B cell (primary cell): ENCODE measurements at regions not wholly inside any gene's neighbourhood (a gene's known extent, or its start where the extent isn't known, plus 50 kb on each side); places are given as distances from the start of the nearest gene placed in this dataset.

Source experiments
- ATAC-seq: fragments of 200-7000 bp; cut with Tn5 transposase; one replicate; pipeline ENCODE4 v1.10.0; 2021; ENCODE audit warnings: low read depth, mild to moderate bottlenecking, moderate number of reproducible peaks, moderate library complexity
- CTCF ChIA-PET: fragments of 350-600 bp; sonication (Branson Sonifier 250); formaldehyde crosslinking; loops from one replicate; lab custom pipeline; 2021; ENCODE audit warnings: antibody characterized with exemption, inconsistent platforms; lab: Charles Lee
- POLR2A ChIA-PET: fragments of 350-600 bp; sonication (Branson Sonifier 250); formaldehyde crosslinking; loops from one replicate; lab custom pipeline; 2021; ENCODE audit warnings: antibody characterized with exemption; lab: Charles Lee
- DNase-seq: peaks from one replicate; pipeline ENCODE4 v3.0.0; 2013
- H2AFZ ChIP-seq: 2 replicates; pipeline ENCODE4 v1.6.1; 2012; ENCODE audit warnings: mild to moderate bottlenecking, low read depth, low read length; ENCODE audit not compliant: insufficient read depth, poor library complexity, severe bottlenecking
- H3K27ac ChIP-seq, 2 donors: 1 replicate in 1 of 2; 2 replicates in 1 of 2; pipeline ENCODE4 v1.5.1; 2012 to 2013; ENCODE audit warnings: low read length in 2 of 2, mild to moderate bottlenecking in 2 of 2, moderate library complexity in 1 of 2
- H3K27me3 ChIP-seq, 4 experiments: fragments of 200-600 bp in 1 of 4; sonication (generic) in 1 of 4; replicated peaks in 1 of 4; 1 replicate in 2 of 4; 2 replicates in 2 of 4; pipeline versions ENCODE4 v1.6.1 to v1.7.0; 2013 to 2016; ENCODE audit warnings: low read length in 3 of 4, mild to moderate bottlenecking in 2 of 4, mixed read lengths in 1 of 4, moderate library complexity in 1 of 4; ENCODE audit not compliant: insufficient read depth in 4 of 4, control insufficient read depth in 3 of 4; ENCODE audit errors: control extremely low read depth in 1 of 4
- H3K36me3 ChIP-seq, 2 experiments: replicated peaks in 1 of 2; 1 replicate in 1 of 2; 2 replicates in 1 of 2; pipeline versions ENCODE4 v1.6.1 to v1.7.1; 2013; ENCODE audit warnings: low read length in 1 of 2; ENCODE audit not compliant: insufficient read depth in 2 of 2, control insufficient read depth in 1 of 2; ENCODE audit errors: control extremely low read depth in 1 of 2, extremely low read depth in 1 of 2
- H3K4me1 ChIP-seq, 2 donors: fragments of 200-600 bp in 1 of 2; sonication (generic) in 1 of 2; 1 replicate in 1 of 2; 2 replicates in 1 of 2; pipeline versions ENCODE4 v1.5.1 to v1.6.1; 2013 to 2017; ENCODE audit warnings: low read length in 2 of 2; ENCODE audit not compliant: control insufficient read depth in 2 of 2, insufficient read depth in 2 of 2
- H3K4me2 ChIP-seq: replicated peaks from 2 replicates; pipeline ENCODE3; 2012; ENCODE audit warnings: mild to moderate bottlenecking, low read depth, low read length; ENCODE audit not compliant: poor library complexity, severe bottlenecking
- H3K4me3 ChIP-seq, 5 experiments: fragments of 200-600 bp in 1 of 5; sonication (generic) in 1 of 5; 1 replicate in 3 of 5; 2 replicates in 2 of 5; pipeline versions ENCODE4 v1.5.1 to v1.7.0; 2011 to 2016; ENCODE audit warnings: low read length in 4 of 5, mild to moderate bottlenecking in 4 of 5, low read depth in 2 of 5, control low read depth in 1 of 5, moderate library complexity in 1 of 5; ENCODE audit not compliant: insufficient read depth in 1 of 5; ENCODE audit errors: control extremely low read depth in 1 of 5, extremely low read depth in 1 of 5
- H3K79me2 ChIP-seq: fragments of 200-600 bp; sonication (generic); one replicate; pipeline ENCODE4 v1.6.0; 2016; ENCODE audit warnings: low read length; ENCODE audit not compliant: control insufficient read depth, insufficient read depth
- H3K9ac ChIP-seq: fragments of 200-600 bp; sonication (generic); 2 replicates; pipeline ENCODE4 v1.6.1; 2017; ENCODE audit warnings: mild to moderate bottlenecking, low read length, moderate library complexity
- H3K9me3 ChIP-seq, 3 donors: one replicate each; pipeline versions ENCODE4 v1.6.1 to v1.7.1; 2013; ENCODE audit warnings: low read length in 2 of 3; ENCODE audit not compliant: control insufficient read depth in 2 of 3, insufficient read depth in 1 of 3; ENCODE audit errors: control extremely low read depth in 1 of 3
- H4K20me1 ChIP-seq: 2 replicates; pipeline ENCODE4 v1.6.0; 2012; ENCODE audit warnings: mild to moderate bottlenecking, low read length; ENCODE audit not compliant: insufficient read depth, control insufficient read depth, poor library complexity, severe bottlenecking
- H3K27ac Mint-ChIP-seq: one replicate; pipeline ENCODE4 v1.8.0; 2021; ENCODE audit warnings: mixed read lengths
- H3K27me3 Mint-ChIP-seq: one replicate; pipeline ENCODE4 v1.8.0; 2021; ENCODE audit warnings: mixed read lengths
- H3K4me1 Mint-ChIP-seq: one replicate; pipeline ENCODE4 v1.8.0; 2021; ENCODE audit warnings: mixed read lengths
- H3K4me3 Mint-ChIP-seq: one replicate; pipeline ENCODE4 v1.8.0; 2021; ENCODE audit warnings: mixed read lengths
- H3K9me3 Mint-ChIP-seq: one replicate; pipeline ENCODE4 v1.8.0; 2022; ENCODE audit warnings: mixed read lengths; ENCODE audit not compliant: insufficient read depth
- EZH2 ChIP-seq: IDR thresholded peaks from 2 replicates; pipeline ENCODE4 v1.6.1; 2012; ENCODE audit warnings: borderline replicate concordance, low read depth, mild to moderate bottlenecking, moderate library complexity, low read length; ENCODE audit not compliant: insufficient read depth, poor library complexity, severe bottlenecking
- WGBS: methylation state at CpG from one replicate; pipeline ENCODE4 v1.1.5; 2013; ENCODE audit warnings: missing lambda C conversion rate; ENCODE audit not compliant: insufficient coverage; 5-methylcytosine and 5-hydroxymethylcytosine counted together
- intact Hi-C: fragments of 100-400 bp; cut with micrococcal nuclease; formaldehyde crosslinking; loops from one replicate; pipeline ENCODE4 v1.10.0; 2022
- TF ChIP-seq, protein P1 (sequence below): fragments of 200-600 bp; IDR thresholded peaks from one replicate; pipeline ENCODE4 v1.8.0; 2022; ENCODE audit warnings: antibody characterized with exemption, mild to moderate bottlenecking

DNA sequence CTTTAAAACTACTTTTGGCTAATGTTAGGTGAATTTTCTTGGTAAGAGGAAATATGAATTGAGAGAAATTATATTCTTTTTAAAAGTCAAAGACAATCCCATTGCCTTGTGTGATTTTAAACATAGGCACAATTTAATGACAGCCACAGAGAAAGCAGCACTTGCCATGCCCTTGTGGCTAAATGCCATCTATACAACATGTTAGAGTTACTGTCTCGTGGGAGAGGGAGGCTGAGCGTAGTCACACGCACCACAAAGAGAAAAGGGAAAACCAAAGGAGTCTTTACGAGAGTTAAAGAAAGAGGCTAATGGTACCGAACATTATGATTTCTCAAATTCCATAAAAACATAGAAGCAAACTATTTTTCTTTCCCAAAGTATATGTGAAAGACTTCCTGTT is 537.9 kb downstream of the PTPRC start:
- H3K27ac Mint-ChIP-seq = no peak overlapping the region
- intact Hi-C loops = no loop called here
- CTCF ChIA-PET = no interaction called here

GRCh38 chr1:199177241-199177640 is 538.4 kb downstream of the PTPRC start:
- no CpG with 5 or more reads among the region's 4 CpGs for WGBS
- ATAC-seq (no peak), DNase-seq (no peak)
- Histone ChIP-seq H3K27me3 (no peaks in the 10 kb centered on the region), H3K36me3 (no peaks in the 10 kb centered on the region), H3K4me2 (no peak overlapping the region), H4K20me1 (no peaks in the 10 kb centered on the region), H2AFZ (no peak overlapping the region), H3K4me3 (no peak overlapping the region), H3K4me1 (peaks cover 20 to 21% of the 10 kb centered on the region in 2 donors), H3K27ac (no peak overlapping the region), H3K79me2 (no peaks in the 10 kb centered on the region), H3K9me3 (no peaks in the 10 kb centered on the region), H3K9ac (no peak overlapping the region)
- POLR2A ChIA-PET = no interaction called here
- TF ChIP-seq, protein P1, sequence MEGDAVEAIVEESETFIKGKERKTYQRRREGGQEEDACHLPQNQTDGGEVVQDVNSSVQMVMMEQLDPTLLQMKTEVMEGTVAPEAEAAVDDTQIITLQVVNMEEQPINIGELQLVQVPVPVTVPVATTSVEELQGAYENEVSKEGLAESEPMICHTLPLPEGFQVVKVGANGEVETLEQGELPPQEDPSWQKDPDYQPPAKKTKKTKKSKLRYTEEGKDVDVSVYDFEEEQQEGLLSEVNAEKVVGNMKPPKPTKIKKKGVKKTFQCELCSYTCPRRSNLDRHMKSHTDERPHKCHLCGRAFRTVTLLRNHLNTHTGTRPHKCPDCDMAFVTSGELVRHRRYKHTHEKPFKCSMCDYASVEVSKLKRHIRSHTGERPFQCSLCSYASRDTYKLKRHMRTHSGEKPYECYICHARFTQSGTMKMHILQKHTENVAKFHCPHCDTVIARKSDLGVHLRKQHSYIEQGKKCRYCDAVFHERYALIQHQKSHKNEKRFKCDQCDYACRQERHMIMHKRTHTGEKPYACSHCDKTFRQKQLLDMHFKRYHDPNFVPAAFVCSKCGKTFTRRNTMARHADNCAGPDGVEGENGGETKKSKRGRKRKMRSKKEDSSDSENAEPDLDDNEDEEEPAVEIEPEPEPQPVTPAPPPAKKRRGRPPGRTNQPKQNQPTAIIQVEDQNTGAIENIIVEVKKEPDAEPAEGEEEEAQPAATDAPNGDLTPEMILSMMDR = no peak
- no peak for TF ChIP-seq EZH2
- Mint-ChIP-seq H3K4me1 (peaks cover 22% of the 10 kb centered on the region), H3K4me3 (no peak overlapping the region), H3K9me3 (no peaks in the 10 kb centered on the region), H3K27me3 (peaks cover 8% of the 10 kb centered on the region), H3K27ac (no peak overlapping the region)
- CTCF ChIA-PET = no interaction called here
- intact Hi-C loops = no loop called here

More for the DNA sequence above, 537.9 kb downstream of the PTPRC start:
- Histone ChIP-seq H4K20me1 (no peaks in the 10 kb centered on the region), H3K27me3 (no peaks in the 10 kb centered on the region), H3K4me2 (no peak overlapping the region), H3K79me2 (no peaks in the 10 kb centered on the region), H3K4me3 (no peak overlapping the region), H3K4me1 (peaks cover 21% of the 10 kb centered on the region in 2 donors), H3K9ac (no peak overlapping the region), H3K27ac (no peak overlapping the region), H3K9me3 (no peaks in the 10 kb centered on the region), H3K36me3 (no peaks in the 10 kb centered on the region), H2AFZ (no peak overlapping the region)
- H3K9me3 Mint-ChIP-seq = no peaks in the 10 kb centered on the region
- H3K27me3 Mint-ChIP-seq = peaks cover 8% of the 10 kb centered on the region
- no peak overlapping the region for H3K4me3 Mint-ChIP-seq
- no peak for TF ChIP-seq EZH2
- TF ChIP-seq, protein P1 = no peak
- no peak for DNase-seq
- peaks cover 23% of the 10 kb centered on the region for H3K4me1 Mint-ChIP-seq
- no peak for ATAC-seq
- POLR2A ChIA-PET = no interaction called here
- WGBS = 30% methylated on average over 2 of the region's 5 CpGs
